Erythroblast (primary cell): ENCODE measurements at regions not wholly inside any gene's neighbourhood (a gene's known extent, or its start where the extent isn't known, plus 50 kb on each side); places are given as distances from the start of the nearest gene placed in this dataset.

Experiments used
- DNase-seq, 2 experiments: peaks; one replicate each; lab custom pipeline; 2025; lab: John Stamatoyannopoulos, UW
- GATA1 ChIP-seq: IDR thresholded peaks from 2 replicates; pipeline ENCODE4 v1.6.1; 2011; ENCODE audit warnings: low read depth, mild to moderate bottlenecking, control low read depth, low read length, moderate library complexity
- POLR2A ChIP-seq: IDR thresholded peaks from 2 replicates; pipeline ENCODE4 v1.6.1; 2011; ENCODE audit warnings: mild to moderate bottlenecking, low read length

- no peak for DNase-seq
- TF ChIP-seq GATA1 (no peak), POLR2A (no peak)
Observed at GRCh38 chr12:19970821-19971220, 397.5 kb upstream of the PDE3A start.

- DNase-seq: no peak
- TF ChIP-seq GATA1: no peak
- no peak for TF ChIP-seq POLR2A
Observed at GRCh38 chr12:19971361-19972280, 396.7 kb upstream of the PDE3A start.

DNA sequence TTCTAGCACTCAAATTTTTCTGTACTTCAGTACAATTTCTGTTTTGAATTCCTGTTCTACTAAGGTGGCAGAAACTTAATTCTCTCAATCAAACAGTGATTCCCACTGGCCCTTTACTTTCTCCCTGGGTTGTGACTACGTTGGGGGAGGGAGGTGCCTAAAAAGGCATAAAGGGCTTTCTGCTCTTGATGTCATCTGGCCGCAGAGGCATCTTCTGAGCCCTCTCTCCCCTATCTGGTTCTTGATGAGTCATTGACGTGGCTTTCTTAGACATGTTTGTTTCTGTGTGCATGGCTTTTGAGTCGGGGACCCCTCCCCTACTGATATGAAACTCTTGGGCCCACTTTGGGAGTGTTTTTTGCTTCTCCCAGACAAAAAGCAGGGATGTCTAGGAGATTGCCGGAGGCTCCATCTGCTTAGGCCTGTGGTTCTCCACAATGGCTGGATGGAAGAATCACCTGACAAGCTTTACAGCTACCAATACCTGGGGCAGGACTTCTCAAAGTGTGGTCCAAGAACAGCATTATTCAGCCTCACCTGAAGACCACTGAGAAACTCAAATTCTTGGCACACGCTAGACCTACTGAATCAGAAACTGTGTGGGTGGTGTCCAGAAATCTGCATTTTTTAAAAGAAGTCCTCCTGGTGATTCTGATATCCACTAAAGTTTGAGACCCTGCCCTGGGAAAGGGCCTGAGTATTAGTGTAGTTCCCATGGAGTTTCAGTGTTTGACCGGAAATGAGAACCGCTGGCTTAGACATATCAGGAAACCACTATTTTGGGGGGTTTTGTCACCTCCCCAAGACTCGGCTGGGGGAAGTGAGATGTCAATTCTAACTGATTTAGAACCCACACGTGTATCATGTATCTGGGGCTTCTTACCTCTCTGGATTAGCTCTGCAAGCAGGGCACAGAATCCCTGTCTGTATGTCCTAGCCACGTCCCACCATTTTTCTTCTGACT is 395.7 kb upstream of the PDE3A start:
- no peak for DNase-seq

DNA sequence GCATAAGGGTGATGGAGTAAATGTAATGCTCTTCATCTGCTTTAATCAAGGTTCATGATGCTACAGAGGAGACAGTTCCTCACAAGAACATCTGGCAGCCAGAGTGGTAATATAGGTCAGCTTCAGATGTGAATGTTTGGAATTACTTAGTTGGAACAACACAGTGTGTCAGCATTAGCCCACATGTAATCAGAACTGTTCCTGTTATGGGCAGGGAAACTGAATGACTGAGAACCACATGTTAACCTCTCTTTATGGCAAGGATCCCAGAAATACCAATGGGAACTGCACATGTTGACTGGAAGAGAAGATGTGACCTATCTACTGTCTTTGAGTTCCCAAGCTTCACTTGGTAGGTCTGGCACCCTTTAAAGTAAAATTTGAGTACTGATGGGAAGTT is 390.1 kb upstream of the PDE3A start:
- TF ChIP-seq POLR2A: no peak
- TF ChIP-seq GATA1: no peak
- no peak for DNase-seq

More for the DNA sequence above, 395.7 kb upstream of the PDE3A start:
- TF ChIP-seq GATA1 (no peak), POLR2A (no peak)

DNA sequence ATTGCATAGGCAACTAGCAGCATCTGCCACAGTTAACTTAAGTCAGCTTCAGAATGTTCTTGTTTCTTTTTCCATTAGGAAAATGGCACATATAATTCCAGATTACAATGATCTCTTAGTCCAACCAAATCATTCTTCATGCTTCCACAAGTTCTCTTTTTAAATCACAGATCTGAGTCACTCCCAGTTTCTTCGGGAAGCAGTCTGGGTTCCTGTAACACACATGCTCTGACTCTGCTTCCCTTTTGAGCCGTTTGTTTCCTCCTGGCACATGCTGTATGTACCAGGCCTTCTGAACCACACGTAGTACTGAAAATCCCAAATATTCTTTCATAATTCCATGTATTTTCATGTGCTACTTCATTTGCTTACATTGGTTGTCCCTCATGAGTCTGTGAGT is 388.8 kb upstream of the PDE3A start:
- TF ChIP-seq POLR2A: no peak
- no peak for TF ChIP-seq GATA1
- no peak for DNase-seq

GRCh38 chr12:19981944-19982343 is 386.4 kb upstream of the PDE3A start:
- TF ChIP-seq POLR2A: no peak
- TF ChIP-seq GATA1: no peak
- DNase-seq: no peak

DNA sequence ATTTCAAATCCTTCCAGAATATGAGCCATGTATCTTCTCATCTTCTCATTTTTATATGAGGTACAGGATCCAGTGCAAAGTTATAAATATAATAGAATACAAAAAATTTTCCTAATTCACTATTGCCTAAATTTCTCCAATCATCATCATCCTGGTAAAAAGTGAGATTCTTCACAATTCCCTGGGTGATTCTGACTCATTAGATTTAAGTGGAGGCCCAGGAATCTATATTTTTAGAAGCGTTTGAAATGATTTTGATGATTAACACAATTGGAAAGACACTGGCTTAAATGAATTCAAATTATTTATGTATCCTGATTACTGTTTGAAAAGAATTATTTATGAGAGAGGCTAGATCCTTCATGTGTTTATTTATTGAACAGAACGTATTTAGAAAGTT is 380.3 kb upstream of the PDE3A start:
- TF ChIP-seq GATA1 (no peak), POLR2A (no peak)
- no peak for DNase-seq

GRCh38 chr12:19988459-19988873 is 379.9 kb upstream of the PDE3A start:
- DNase-seq: no peak
- TF ChIP-seq GATA1 (no peak), POLR2A (no peak)

- no peak for DNase-seq
- TF ChIP-seq GATA1 (no peak), POLR2A (no peak)
Observed at GRCh38 chr12:19988948-19989347, 379.4 kb upstream of the PDE3A start.

DNA sequence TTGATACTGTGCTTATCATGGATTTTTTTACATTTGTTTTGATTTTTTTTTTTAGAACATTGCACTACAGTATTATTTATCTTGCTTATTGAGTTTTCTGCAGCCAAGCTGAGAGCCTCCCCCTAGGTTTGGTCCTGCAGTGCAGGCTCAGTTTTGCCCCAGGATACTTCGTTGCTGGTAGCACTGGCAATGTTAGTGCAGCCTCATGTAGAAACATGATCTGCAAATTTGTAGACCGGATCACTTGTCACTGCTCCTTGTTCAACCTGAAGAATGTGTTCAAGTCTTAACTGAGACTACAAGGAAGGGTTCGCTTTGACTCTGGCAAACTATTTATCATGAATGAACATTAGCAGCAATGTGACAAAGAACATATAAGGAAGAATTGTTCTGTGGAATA is 377.2 kb upstream of the PDE3A start:
- TF ChIP-seq POLR2A (no peak), GATA1 (no peak)
- DNase-seq: no peak

DNA sequence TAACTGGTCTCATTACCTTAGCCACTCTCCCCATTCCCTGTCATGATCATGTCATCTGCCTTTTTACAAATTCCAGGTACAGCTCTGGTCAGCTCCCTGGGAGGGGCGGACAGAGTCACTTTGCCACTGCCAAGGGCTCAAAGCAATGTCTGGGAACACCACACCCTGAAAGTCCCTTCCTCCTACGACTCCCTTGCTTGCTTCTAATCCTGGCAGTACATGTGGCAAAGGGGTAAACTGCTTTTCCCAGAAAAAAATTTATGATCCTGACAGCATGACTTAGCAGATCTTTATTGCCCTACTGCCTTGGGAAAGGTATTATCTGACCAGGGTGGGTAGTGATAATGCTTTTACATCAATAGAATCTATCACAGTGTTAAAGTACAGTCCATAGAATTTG is 376.0 kb upstream of the PDE3A start:
- DNase-seq: no peak
- TF ChIP-seq GATA1 (no peak), POLR2A (no peak)

GRCh38 chr12:19994968-19995367 is 373.4 kb upstream of the PDE3A start:
- no peak for DNase-seq
- TF ChIP-seq GATA1 (no peak), POLR2A (no peak)

DNA sequence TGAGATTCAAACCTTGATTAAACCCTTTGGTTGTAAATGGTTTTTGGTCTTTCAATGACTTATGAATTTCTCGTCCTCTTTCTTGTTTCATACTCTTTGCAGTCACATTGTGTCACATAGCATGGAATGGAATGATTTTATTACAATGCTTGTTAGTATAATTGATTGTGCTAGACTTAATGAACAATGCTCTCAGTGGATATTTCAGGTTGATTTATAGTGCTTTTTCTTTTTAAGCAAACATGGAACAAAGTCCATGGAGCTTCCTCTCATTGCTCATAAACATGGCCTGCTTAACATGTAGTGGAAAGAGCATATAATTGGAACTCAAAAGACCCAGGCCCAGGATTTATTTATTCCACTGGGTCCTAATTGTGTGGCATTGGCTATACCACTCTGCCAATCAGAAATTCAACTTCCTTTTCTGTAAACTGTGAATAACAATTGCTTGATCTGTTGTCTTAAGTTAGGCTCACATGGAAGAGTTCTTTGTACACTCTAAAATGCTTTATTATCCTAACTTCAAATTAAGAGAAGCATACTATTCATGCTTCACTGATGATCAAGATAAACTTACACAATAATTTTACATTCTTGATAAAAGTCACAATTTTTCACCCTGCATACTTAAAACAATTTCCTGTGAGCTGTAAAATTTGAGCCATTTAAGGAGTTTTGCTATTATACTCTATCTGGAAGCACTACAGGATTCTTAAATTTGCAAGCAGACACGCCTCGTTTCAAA is 370.5 kb upstream of the PDE3A start:
- DNase-seq: no peak
- TF ChIP-seq GATA1 (no peak), POLR2A (no peak)

DNA sequence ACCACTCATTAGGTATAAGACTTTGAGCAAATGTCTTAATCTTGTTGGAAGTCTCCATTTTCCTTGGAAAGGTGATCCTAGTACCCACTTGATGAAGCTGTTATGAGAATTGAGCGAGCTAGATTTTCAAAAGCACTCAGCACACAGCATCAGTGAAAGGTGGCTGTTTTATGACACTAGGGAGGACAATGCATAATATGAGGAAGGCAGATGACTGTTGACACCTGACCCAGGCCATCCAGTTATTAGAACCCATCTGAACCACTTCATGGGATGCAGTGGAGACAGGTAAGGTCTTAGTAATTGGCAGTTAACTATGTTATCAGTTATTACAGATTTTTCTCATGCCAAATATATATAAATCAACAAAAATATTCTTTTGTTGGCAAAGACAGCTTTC is 369.9 kb upstream of the PDE3A start:
- TF ChIP-seq GATA1 (no peak), POLR2A (no peak)

More for the DNA sequence above, 369.9 kb upstream of the PDE3A start:
- no peak for DNase-seq
